HG02973 (cell line): ENCODE measurements at regions not wholly inside any gene's neighbourhood (a gene's known extent, or its start where the extent isn't known, plus 50 kb on each side); places are given as distances from the start of the nearest gene placed in this dataset.

Source experiments
- ATAC-seq: cut with Tn5 transposase; IDR thresholded peaks from one replicate; pipeline ENCODE4 v1.9.1; 2021; ENCODE audit warnings: moderate library complexity; ENCODE audit not compliant: unreplicated experiment

GRCh38 chr13:106384516-106384915, 150.9 kb downstream of the EFNB2 start:
- ATAC-seq, result no peak

GRCh38 chr13:106383791-106384190, 151.7 kb downstream of the EFNB2 start:
- no peak for ATAC-seq

GRCh38 chr13:106382534-106382933, 152.9 kb downstream of the EFNB2 start:
- ATAC-seq, result no peak

- no peak for ATAC-seq
Measured at GRCh38 chr13:106381091-106381490, 154.4 kb downstream of the EFNB2 start.

GRCh38 chr13:106377931-106378662, 157.4 kb downstream of the EFNB2 start:
- ATAC-seq, result no peak

GRCh38 chr13:106377341-106377740, 158.1 kb downstream of the EFNB2 start:
- no peak for ATAC-seq

- no peak for ATAC-seq
Measured at GRCh38 chr13:106376401-106377112, 158.9 kb downstream of the EFNB2 start.

- no peak for ATAC-seq
Measured at GRCh38 chr13:106375085-106375484, 160.4 kb downstream of the EFNB2 start.

GRCh38 chr13:106374631-106375030, 160.8 kb downstream of the EFNB2 start:
- ATAC-seq, result no peak

- peak; percentile 79 for ATAC-seq
Measured at GRCh38 chr13:106373989-106374572, 161.4 kb downstream of the EFNB2 start.

- ATAC-seq, result peak; percentile 51
Measured at GRCh38 chr13:106373304-106373988, 162.0 kb downstream of the EFNB2 start.

GRCh38 chr13:106372199-106373155, 163.0 kb downstream of the EFNB2 start:
- ATAC-seq, result no peak

GRCh38 chr13:106371024-106371423, 164.4 kb downstream of the EFNB2 start:
- no peak for ATAC-seq

- ATAC-seq, result no peak
Measured at GRCh38 chr13:106369858-106370257, 165.6 kb downstream of the EFNB2 start.

- ATAC-seq, result no peak
Measured at GRCh38 chr13:106369091-106369490, 166.4 kb downstream of the EFNB2 start.

GRCh38 chr13:106367361-106367971, 168.0 kb downstream of the EFNB2 start:
- no peak for ATAC-seq

GRCh38 chr13:106362707-106363106, 172.8 kb downstream of the EFNB2 start:
- no peak for ATAC-seq

GRCh38 chr13:106361621-106362020, 173.8 kb downstream of the EFNB2 start:
- no peak for ATAC-seq

- no peak for ATAC-seq
Measured at GRCh38 chr13:106357198-106357597, 178.3 kb downstream of the EFNB2 start.

GRCh38 chr13:106355866-106356265, 179.6 kb downstream of the EFNB2 start:
- ATAC-seq, result no peak
